H4 (cell line): ENCODE measurements at regions not wholly inside any gene's neighbourhood (a gene's known extent, or its start where the extent isn't known, plus 50 kb on each side); places are given as distances from the start of the nearest gene placed in this dataset.

Experiments used
- DNase-seq: peaks from one replicate; pipeline ENCODE4 v3.0.0-alpha.2; 2015; ENCODE audit warnings: low spot score

- DNase-seq = no peak
Measured at GRCh38 chr5:87877023-87877422, 391.6 kb downstream of the TMEM161B start.

GRCh38 chr5:87876616-87877015 is 392.0 kb downstream of the TMEM161B start:
- no peak for DNase-seq

GRCh38 chr5:87872986-87873385 is 395.7 kb downstream of the TMEM161B start:
- no peak for DNase-seq

GRCh38 chr5:87868792-87869191 is 399.9 kb downstream of the TMEM161B start:
- no peak for DNase-seq

- no peak for DNase-seq
Measured at GRCh38 chr5:87867281-87867680, 401.4 kb downstream of the TMEM161B start.

GRCh38 chr5:87853541-87853940 is 415.1 kb downstream of the TMEM161B start:
- DNase-seq = no peak

- DNase-seq = no peak
Measured at GRCh38 chr5:87851603-87852002, 417.0 kb downstream of the TMEM161B start.

- peak; percentile 39 for DNase-seq
Measured at GRCh38 chr5:87850843-87851242, 417.8 kb downstream of the TMEM161B start.

GRCh38 chr5:87845734-87846133 is 422.9 kb downstream of the TMEM161B start:
- no peak for DNase-seq

GRCh38 chr5:87844866-87845265 is 423.8 kb downstream of the TMEM161B start:
- no peak for DNase-seq

- DNase-seq = no peak
Measured at GRCh38 chr5:87844449-87844848, 424.2 kb downstream of the TMEM161B start.

- no peak for DNase-seq
Measured at GRCh38 chr5:87836696-87837095, 424.0 kb upstream of the CCNH start.

- DNase-seq = no peak
Measured at GRCh38 chr5:87831499-87831898, 418.8 kb upstream of the CCNH start.

GRCh38 chr5:87829217-87829551 is 416.5 kb upstream of the CCNH start:
- DNase-seq = peak; percentile 73

- no peak for DNase-seq
Measured at GRCh38 chr5:87828545-87829216, 416.0 kb upstream of the CCNH start.

- no peak for DNase-seq
Measured at GRCh38 chr5:87827539-87827938, 414.8 kb upstream of the CCNH start.

- DNase-seq = no peak
Measured at GRCh38 chr5:87826507-87826906, 413.8 kb upstream of the CCNH start.

GRCh38 chr5:87825583-87825982 is 412.9 kb upstream of the CCNH start:
- peak; percentile 18 for DNase-seq

- DNase-seq = no peak
Measured at GRCh38 chr5:87807783-87808182, 395.1 kb upstream of the CCNH start.

- DNase-seq = no peak
Measured at GRCh38 chr5:87803352-87803751, 390.6 kb upstream of the CCNH start.

GRCh38 chr5:87791869-87792268 is 379.1 kb upstream of the CCNH start:
- no peak for DNase-seq

- DNase-seq = no peak
Measured at GRCh38 chr5:87788416-87788815, 375.7 kb upstream of the CCNH start.

GRCh38 chr5:87787625-87788256 is 375.0 kb upstream of the CCNH start:
- DNase-seq = no peak

GRCh38 chr5:87787086-87787485 is 374.4 kb upstream of the CCNH start:
- no peak for DNase-seq
